H1 (cell line): ENCODE measurements at regions not wholly inside any gene's neighbourhood (a gene's known extent, or its start where the extent isn't known, plus 50 kb on each side); places are given as distances from the start of the nearest gene placed in this dataset.

Experiments
- CBX8 ChIP-seq: fragments of 300-800, 300-1000 bp; sonication (generic); IDR thresholded peaks from 2 replicates; pipeline ENCODE4 v1.7.1; 2016; ENCODE audit warnings: low read depth, low read length, borderline replicate concordance
- HDAC2 ChIP-seq, 2 experiments: fragments of 300-600 bp in 1 of 2; sonication (generic) in 1 of 2; IDR thresholded peaks; 2 replicates each; pipeline ENCODE4 v1.6.1; 2011 to 2012; ENCODE audit warnings: low read depth in 2 of 2, low read length in 2 of 2, mild to moderate bottlenecking in 2 of 2, moderate library complexity in 2 of 2, borderline replicate concordance in 1 of 2, inconsistent platforms in 1 of 2
- YY1 ChIP-seq: IDR thresholded peaks from 2 replicates; pipeline ENCODE4 v1.6.1; 2011; ENCODE audit warnings: low read depth, mild to moderate bottlenecking, low read length

DNA sequence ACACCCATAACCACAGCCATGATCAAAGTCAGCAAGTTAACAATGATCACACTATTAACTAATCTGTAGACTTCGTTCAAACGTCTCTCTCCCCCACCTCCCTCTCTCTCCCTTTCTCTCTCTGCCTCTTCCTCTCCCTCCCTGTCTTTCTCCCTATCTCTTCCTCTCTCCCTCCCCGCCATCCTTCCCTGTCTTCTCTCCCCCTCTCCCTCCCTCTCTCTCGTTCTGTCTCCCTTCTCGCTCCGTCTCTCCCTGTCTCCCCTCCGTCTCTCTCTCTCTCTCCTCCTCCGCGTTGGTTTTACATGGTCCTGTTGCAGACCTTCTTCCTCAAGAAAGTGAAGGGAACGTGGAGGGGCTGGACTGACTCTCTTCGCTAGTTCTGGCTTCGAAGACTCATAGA lies 308.9 kb upstream of the FOXQ1 start (continued):
- no peak for TF ChIP-seq YY1
- TF ChIP-seq HDAC2 (IDR thresholded peaks at IDR 0.05; ENCODE audit: borderline replicate concordance in 1 of 2, low read depth in 2 of 2, low read length in 2 of 2) = no peak
- no peak for TF ChIP-seq CBX8
